Activated naive CD4-positive, alpha-beta T cell treated with Interleukin-2 at 50 U/mL for 16 hours (primary cell): ENCODE measurements at regions not wholly inside any gene's neighbourhood (a gene's known extent, or its start where the extent isn't known, plus 50 kb on each side); places are given as distances from the start of the nearest gene placed in this dataset.

Experiments used
- DNase-seq: peaks from one replicate; pipeline ENCODE4 v3.0.0-alpha.2; 2020

DNA sequence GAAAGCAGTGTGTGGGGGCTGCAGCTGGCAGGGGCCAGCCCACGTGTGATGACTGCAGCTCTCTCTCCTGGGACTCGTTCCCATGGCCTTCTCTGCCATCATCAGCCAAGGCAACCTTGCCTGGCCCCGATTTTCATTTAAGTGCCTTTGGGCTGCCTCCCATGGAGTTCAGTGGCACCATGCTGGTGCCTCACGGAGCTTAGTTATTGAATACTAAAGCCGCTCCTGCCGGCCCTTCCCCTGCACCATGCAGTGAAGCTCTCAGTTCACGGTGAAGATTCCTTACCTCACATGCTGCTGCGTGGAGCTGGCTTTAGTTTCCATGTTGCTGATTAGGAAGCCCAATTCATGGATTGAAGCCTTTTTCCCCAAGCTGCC is 141.5 kb upstream of the EEPD1 start:
- no peak for DNase-seq

GRCh38 chr7:36013246-36014014 is 139.6 kb upstream of the EEPD1 start:
- DNase-seq, result no peak

DNA sequence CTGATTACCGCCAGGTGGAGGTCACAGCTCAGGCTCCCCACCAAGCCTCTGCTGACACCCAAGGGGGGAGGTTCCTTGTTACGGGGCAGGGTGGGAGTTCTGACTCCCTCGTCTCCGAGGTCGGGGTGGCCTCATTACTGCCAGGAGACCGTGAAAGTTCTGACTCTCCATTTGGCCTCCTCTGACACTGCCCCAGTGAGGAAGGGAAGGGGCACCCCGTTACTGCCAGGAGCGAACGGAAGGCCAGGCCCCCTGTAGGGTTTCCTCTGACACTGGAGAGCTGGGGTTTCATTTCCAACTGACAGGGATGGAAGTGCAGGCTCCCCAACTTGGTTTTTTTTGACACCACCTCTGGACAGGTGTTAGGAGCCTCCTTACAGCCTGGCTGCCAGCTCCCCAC is 138.1 kb upstream of the EEPD1 start:
- DNase-seq, result no peak

DNA sequence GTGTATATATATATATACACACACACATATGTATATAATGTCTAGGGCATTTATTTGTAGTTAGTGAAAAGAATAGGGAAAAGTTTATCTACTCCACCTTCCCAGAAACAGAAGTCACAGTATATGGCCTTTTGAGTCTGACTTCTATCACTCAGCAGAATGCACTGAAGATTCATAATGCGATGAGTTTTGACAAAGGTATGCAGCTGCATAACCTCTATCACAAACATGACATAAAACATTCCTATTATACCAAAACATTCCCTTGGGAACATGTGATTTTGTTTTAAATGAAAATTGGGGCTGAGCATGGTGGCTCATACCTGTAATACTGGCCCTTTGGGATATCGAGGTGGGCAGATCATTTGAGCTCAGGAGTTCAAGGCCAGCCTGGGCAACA is 137.3 kb upstream of the EEPD1 start:
- DNase-seq, result no peak

DNA sequence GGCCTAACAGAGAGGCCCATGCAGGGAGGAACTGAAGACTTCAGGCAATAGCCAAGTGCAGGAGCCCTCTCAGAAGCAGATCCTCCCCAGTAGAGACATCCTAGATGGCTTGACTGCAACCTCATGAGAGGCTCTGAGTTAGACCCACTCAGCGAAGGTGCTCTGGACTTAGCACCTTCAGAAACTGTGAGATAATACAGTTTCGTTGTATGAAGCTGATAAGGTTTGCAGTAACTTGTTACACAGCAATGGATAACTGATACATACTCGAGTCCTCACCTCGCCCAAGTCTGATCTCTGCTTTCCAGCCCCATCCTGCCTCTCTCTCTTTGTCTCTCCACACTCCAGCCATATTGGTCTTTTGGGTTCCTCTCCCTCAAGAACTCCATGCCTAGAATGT is 136.4 kb upstream of the EEPD1 start:
- no peak for DNase-seq

DNA sequence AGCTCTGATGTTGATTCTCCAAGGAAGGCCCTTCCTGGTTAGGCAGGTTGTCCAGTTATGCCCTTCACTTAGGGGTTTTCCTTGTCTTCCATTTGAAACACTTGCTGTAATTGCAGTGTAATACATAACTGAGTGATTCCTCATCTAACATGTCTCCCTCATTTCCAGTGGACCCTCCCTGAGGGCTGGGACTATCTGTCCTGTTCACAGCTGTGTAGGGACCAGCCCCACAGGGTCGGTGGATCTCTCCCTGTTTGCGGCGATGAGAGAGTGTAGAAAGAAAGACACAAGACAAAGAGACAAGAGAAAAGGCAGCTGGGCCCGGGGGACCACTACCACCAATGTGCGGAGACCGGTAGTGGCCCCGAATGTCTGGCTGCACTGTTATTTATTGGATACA is 135.9 kb upstream of the EEPD1 start:
- no peak for DNase-seq

- DNase-seq, result no peak
These were observed 134.1 kb upstream of the EEPD1 start for GRCh38 chr7:36018816-36019484.

DNA sequence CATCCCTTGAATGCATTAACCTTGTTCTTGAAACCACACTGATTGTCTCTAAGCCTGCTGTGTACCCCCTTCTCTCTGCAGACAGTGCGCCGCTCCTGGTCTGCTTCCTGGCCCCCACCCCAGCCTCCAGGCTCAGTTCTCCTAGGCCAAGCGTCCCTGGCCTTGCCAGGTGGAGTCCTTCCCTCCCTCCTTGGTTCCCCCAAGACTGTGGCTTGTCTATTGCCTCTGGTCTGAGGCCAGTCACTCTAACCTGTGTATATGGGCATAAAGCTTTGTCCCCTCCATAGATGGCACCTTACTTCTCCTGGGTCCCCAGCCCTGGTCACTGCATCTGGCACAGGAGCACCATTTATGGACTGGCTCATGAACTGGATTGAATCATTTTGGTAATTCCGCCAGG is 133.5 kb upstream of the EEPD1 start:
- DNase-seq, result no peak

GRCh38 chr7:36019980-36020379 is 133.1 kb upstream of the EEPD1 start:
- no peak for DNase-seq

DNA sequence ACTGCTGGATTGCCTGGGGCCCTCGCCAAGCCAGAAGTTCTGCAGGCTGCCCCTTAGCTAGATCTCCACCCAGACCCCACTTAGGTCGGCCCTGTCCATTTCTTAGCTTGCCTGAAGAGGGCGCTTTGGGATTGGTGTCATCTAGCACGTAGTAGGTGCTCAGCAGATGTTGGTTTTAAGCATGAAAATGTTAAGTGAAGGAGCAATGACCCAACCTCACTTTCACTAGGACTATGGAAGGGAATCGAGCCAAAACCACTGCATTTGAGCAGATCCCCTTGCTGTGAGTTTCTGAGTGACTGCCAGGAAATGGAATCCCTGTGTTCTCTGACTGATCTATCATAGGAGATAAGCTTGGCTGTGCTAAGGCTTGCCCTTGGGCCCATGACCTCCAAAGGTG is 131.7 kb upstream of the EEPD1 start:
- no peak for DNase-seq

GRCh38 chr7:36021917-36022550 is 131.0 kb upstream of the EEPD1 start:
- DNase-seq, result no peak

- DNase-seq, result no peak
These were observed 130.0 kb upstream of the EEPD1 start for GRCh38 chr7:36023033-36023560.

DNA sequence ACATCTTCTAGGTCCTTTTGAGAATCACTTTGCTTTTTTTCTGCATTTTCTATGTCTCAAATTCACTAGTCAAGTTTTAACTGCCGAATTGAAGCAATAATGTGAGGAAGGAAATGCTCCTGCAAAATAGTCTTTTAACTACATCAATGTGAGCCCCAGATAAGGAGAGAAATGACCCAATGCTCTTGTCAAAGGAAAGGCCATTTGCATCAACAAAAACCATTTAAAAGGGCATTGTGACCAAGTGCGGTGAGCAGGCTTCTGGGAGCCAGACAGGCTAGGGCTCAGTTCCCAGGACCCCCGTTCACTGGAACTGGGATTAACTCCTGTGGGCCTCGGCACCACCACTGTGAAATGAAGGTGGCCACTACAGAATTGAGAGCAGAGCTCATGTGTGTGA is 127.9 kb upstream of the EEPD1 start:
- DNase-seq, result no peak

GRCh38 chr7:36029311-36029710 is 123.7 kb upstream of the EEPD1 start:
- DNase-seq, result no peak

GRCh38 chr7:36029853-36030515 is 123.1 kb upstream of the EEPD1 start:
- DNase-seq, result no peak

- no peak for DNase-seq
These were observed 120.7 kb upstream of the EEPD1 start for GRCh38 chr7:36032361-36032818.

DNA sequence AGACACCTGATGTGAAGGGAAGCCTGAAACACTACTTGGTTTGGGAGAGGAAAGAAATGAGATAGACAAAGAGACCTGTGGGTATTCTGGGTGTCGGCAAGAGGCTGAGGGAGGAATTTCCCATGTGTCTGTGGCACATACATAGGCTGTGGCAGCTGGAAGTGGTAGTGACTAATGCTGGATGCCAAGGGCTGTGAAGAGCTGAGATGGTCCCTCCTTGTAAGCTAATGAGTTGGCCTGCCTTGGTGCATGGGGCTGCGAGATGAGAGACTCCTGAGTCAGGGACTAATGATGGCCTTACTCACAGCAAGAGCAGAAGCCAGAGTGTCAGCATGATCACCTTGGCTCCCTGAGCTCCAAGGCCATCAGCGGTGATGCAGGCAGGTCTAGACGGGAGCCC is 119.0 kb upstream of the EEPD1 start:
- no peak for DNase-seq

GRCh38 chr7:36035186-36035585 is 117.9 kb upstream of the EEPD1 start:
- no peak for DNase-seq

DNA sequence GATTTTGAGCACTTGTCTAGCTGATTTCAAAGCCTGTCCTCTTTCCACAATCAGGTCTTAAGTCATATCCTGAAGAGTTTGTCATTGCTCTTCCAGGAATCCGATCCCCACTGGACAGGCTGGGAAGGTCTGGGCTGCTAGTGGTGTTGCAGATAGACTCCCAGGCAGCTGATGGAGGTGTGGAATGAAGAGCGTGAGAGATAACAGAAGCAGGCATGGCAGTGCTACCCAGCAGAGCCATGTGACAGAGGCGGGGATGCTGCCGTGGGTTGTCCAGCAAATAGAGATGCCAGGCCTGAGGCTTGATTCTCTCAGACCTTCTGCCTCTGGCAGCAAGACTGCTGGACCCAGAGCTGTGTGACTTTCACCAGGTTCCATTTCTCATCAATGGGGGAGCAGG is 116.5 kb upstream of the EEPD1 start:
- no peak for DNase-seq

- DNase-seq, result no peak
These were observed 115.9 kb upstream of the EEPD1 start for GRCh38 chr7:36037121-36037662.

GRCh38 chr7:36038063-36038721 is 114.9 kb upstream of the EEPD1 start:
- DNase-seq, result no peak

- no peak for DNase-seq
These were observed 113.8 kb upstream of the EEPD1 start for GRCh38 chr7:36039243-36039642.

DNA sequence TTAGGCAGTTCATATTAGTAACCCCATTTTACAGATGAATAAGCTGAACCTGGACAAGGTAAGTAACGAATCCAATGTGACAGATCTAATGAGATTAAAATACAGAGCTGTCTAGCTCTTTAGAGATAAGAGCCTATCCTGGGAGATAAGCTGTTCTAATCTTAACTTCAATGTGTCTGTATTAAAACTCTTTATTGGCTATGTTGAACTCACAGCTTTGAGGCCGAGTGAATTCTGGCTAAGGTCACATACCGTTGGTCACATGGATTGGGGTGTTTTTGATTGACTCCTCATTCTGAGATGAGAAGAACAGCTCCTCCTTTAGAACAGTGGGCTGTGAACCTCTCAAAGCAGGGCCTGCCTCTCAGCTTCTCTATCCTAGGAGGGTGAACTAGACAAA is 113.4 kb upstream of the EEPD1 start:
- no peak for DNase-seq
